Caco-2 (cell line): ENCODE measurements at regions not wholly inside any gene's neighbourhood (a gene's known extent, or its start where the extent isn't known, plus 50 kb on each side); places are given as distances from the start of the nearest gene placed in this dataset.

ENCODE experiments used
- BruUV-seq: library from RNA; stranded (reverse); fragments of 400-500 nt; replicated peaks from 2 replicates; lab custom pipeline; 2021; lab: Mats Ljungman, UMichigan
- CTCF ChIA-PET: fragments of 300-600 bp; sonication (Branson Sonifier 250); formaldehyde crosslinking; loops from one replicate; lab custom pipeline; 2022; ENCODE audit warnings: antibody characterized with exemption; lab: Charles Lee
- POLR2A ChIA-PET: fragments of 300-600 bp; sonication (Branson Sonifier 250); formaldehyde crosslinking; loops from one replicate; lab custom pipeline; 2022; ENCODE audit warnings: antibody characterized with exemption; lab: Charles Lee
- DNase-seq, 2 experiments: peaks; one replicate each; pipeline versions ENCODE4 v3.0.0 to v3.0.0-alpha.2; 2020 to 2022
- H3K27me3 ChIP-seq: replicated peaks from 2 replicates; pipeline ENCODE4 v1.6.0; 2011; ENCODE audit warnings: low read length; ENCODE audit not compliant: control insufficient read depth, insufficient read depth
- H3K36me3 ChIP-seq: 2 replicates; pipeline ENCODE4 v1.5.1; 2011; ENCODE audit warnings: low read length; ENCODE audit not compliant: control insufficient read depth, insufficient read depth
- H3K4me1 ChIP-seq: fragments of 250-450 bp; sonication (Bioruptor Pico); 2 replicates; pipeline ENCODE4 v1.5.1; 2020; ENCODE audit warnings: mild to moderate bottlenecking
- H3K4me3 ChIP-seq: 2 replicates; pipeline ENCODE4 v1.5.1; 2011; ENCODE audit warnings: low read depth, mild to moderate bottlenecking, control low read depth, low read length
- H3K9me3 ChIP-seq: fragments of 250-450 bp; sonication (Bioruptor Pico); 2 replicates; pipeline ENCODE4 v1.5.1; 2020; ENCODE audit warnings: mild to moderate bottlenecking, moderate library complexity
- H3K27ac Mint-ChIP-seq: one replicate; pipeline ENCODE4 v1.8.0; 2022; ENCODE audit warnings: mixed read lengths; ENCODE audit not compliant: unreplicated experiment
- H3K27me3 Mint-ChIP-seq: one replicate; pipeline ENCODE4 v1.8.0; 2022; ENCODE audit warnings: mixed read lengths; ENCODE audit not compliant: insufficient read depth, unreplicated experiment
- H3K36me3 Mint-ChIP-seq: one replicate; pipeline ENCODE4 v1.8.0; 2022; ENCODE audit warnings: mild to moderate bottlenecking, mixed read lengths; ENCODE audit not compliant: insufficient read depth, unreplicated experiment
- H3K4me1 Mint-ChIP-seq: one replicate; pipeline ENCODE4 v1.8.0; 2022; ENCODE audit warnings: low read depth, mixed read lengths; ENCODE audit not compliant: unreplicated experiment
- H3K4me3 Mint-ChIP-seq: one replicate; pipeline ENCODE4 v1.8.0; 2022; ENCODE audit warnings: mild to moderate bottlenecking, moderate library complexity, mixed read lengths; ENCODE audit not compliant: unreplicated experiment
- H3K9me3 Mint-ChIP-seq: one replicate; pipeline ENCODE4 v1.8.0; 2022; ENCODE audit warnings: mixed read lengths; ENCODE audit not compliant: unreplicated experiment
- intact Hi-C: fragments of 100-400 bp; cut with micrococcal nuclease; formaldehyde crosslinking; loops from one replicate; pipeline ENCODE4 v1.10.0; 2022; ENCODE audit not compliant: unreplicated experiment
- TF ChIP-seq, protein P1 (sequence below), 2 experiments: fragments of 200-600 bp in 1 of 2; IDR thresholded peaks; 1 replicate in 1 of 2; 2 replicates in 1 of 2; pipeline versions ENCODE4 v1.5.1 to v1.8.0; 2011 to 2022; ENCODE audit warnings: antibody characterized with exemption in 1 of 2, control low read depth in 1 of 2, inconsistent platforms in 1 of 2, low read depth in 1 of 2, low read length in 1 of 2, mild to moderate bottlenecking in 1 of 2, moderate library complexity in 1 of 2; ENCODE audit not compliant: insufficient read depth in 1 of 2, severe bottlenecking in 1 of 2, unreplicated experiment in 1 of 2

DNA sequence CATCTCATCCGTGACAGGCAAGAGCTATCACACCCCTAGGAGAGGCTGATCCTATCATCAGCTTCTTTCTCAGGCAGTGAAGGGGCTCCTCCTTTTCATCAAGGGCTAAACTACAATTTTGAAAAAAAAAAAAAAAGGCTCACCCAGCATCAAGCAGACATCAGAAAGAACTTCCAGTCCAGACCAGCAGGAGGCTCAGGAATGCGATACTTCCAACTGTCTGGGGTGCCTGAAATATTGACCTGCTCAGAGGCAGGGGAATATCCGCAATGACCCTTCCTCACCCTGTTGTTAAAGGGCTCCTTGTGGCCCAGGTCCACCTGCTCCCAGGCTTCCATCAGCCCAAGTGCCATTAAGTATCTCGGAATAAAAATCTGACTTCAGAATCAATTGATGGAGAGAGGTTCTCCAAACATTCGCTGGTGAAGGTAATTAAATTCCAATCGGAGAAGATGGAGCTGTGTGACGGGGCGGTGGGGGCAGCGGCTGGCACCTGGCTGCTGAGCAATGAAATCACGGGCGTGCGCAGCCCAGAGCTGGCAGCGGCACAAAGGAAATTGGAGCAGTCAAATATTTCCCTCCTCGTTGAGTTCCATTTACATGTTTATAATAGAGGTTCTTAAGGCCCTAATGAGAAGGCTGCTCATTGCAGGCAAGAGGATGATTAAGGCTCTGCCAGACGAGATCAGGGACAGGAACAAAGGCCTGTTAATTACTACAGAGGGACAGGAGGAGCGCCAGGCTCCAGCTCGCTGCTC is 69.0 kb upstream of the THY1 start:
- TF ChIP-seq, protein P1, sequence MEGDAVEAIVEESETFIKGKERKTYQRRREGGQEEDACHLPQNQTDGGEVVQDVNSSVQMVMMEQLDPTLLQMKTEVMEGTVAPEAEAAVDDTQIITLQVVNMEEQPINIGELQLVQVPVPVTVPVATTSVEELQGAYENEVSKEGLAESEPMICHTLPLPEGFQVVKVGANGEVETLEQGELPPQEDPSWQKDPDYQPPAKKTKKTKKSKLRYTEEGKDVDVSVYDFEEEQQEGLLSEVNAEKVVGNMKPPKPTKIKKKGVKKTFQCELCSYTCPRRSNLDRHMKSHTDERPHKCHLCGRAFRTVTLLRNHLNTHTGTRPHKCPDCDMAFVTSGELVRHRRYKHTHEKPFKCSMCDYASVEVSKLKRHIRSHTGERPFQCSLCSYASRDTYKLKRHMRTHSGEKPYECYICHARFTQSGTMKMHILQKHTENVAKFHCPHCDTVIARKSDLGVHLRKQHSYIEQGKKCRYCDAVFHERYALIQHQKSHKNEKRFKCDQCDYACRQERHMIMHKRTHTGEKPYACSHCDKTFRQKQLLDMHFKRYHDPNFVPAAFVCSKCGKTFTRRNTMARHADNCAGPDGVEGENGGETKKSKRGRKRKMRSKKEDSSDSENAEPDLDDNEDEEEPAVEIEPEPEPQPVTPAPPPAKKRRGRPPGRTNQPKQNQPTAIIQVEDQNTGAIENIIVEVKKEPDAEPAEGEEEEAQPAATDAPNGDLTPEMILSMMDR (IDR thresholded peaks at IDR 0.05; ENCODE audit: insufficient read depth in 1 of 2, low read depth in 1 of 2, low read length in 1 of 2, severe bottlenecking in 1 of 2, unreplicated experiment in 1 of 2), result peak; percentile 48 to 62
- no TSS peak for BruUV-seq
- CTCF ChIA-PET, result interaction anchor here (0.6 to 0.7 kb wide), 3 partner anchors 63 to 616 kb away, joined by 3 read pairs; partner anchors contain the start of gene NECTIN1

DNA sequence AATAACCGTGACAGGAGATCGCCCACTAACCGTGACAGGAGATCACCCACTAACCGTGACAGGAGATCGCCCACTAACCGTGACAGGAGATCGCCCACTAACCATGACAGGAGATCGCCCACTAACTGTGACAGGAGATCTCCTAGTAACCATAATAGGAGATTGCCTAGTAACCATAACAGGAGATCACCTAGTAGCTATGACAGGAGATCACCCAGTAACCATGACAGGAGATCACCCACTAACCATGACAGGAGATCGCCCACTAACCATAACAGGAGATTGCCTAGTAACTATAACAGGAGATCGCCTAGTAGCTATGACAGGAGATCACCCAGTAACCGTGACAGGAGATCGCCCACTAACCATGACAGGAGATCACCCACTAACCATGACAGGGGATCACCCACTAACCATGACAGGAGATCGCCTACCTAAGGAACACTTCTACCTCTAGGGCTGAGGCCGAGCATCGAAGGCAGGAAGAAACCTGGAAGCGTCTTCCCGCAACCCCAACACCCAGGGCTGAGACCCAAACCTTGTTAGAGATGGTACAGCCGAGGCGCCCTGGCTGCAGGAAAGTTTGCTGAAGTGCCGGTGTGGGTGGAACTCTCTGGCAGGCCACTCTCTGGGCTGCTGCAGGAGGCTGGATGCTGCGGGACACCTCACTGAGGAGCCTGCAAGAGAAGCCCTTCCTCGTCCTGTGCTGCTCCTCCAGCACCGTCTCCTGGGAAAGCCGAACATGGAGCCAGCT is 67.5 kb upstream of the THY1 start:
- H3K27me3 Mint-ChIP-seq, result peaks cover 20% of the 10 kb centered on the region
- TF ChIP-seq, protein P1 (IDR thresholded peaks at IDR 0.05; ENCODE audit: insufficient read depth in 1 of 2, low read depth in 1 of 2, low read length in 1 of 2, severe bottlenecking in 1 of 2, unreplicated experiment in 1 of 2), result no peak

More for the DNA sequence above, 69.0 kb upstream of the THY1 start:
- peak in 1 of 2 experiments; percentile 47 for DNase-seq
- no peak overlapping the region for H3K4me3 ChIP-seq
- peaks cover 29% of the 10 kb centered on the region for H3K27me3 Mint-ChIP-seq
- no peaks in the 10 kb centered on the region for H3K9me3 Mint-ChIP-seq
- H3K27ac Mint-ChIP-seq, result no peak overlapping the region
- no peaks in the 10 kb centered on the region for H3K4me1 Mint-ChIP-seq
- H3K36me3 ChIP-seq, result no peaks in the 10 kb centered on the region
- no peaks in the 10 kb centered on the region for H3K9me3 ChIP-seq
- no peak overlapping the region for H3K4me3 Mint-ChIP-seq
- peaks cover 5% of the 10 kb centered on the region for H3K36me3 Mint-ChIP-seq
- intact Hi-C loops, result no loop called here
- H3K27me3 ChIP-seq, result 0 out of 2 replicates have a peak, but pooled peaks cover 3% of the 10 kb centered on the region
- no peaks in the 10 kb centered on the region for H3K4me1 ChIP-seq
- POLR2A ChIA-PET, result no interaction called here

DNA sequence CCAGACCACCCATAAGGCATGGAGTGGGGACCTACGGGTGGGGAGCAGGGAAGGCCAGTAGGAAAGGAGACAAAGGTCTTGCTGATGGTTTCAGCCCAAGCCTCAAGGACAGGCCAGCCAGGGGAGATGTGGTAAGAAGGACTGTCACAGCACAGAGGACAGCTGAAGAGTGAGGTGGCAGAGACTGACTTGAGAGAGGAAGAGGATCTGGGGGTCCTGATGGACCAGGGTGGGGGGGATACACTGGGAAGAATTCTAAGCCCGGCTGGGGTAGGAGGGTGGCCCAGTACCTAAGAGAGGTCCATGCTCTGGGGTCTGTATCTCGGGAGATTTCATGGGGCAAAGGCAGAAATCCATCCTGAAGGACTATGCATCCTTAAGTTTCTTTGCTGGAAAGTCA is 66.1 kb upstream of the THY1 start:
- Mint-ChIP-seq H3K27ac (no peak overlapping the region), H3K9me3 (no peaks in the 10 kb centered on the region)
- POLR2A ChIA-PET, result no interaction called here

More for the DNA sequence above, 67.5 kb upstream of the THY1 start:
- peak in 1 of 2 experiments; percentile 14 for DNase-seq
- H3K4me3 ChIP-seq, result no peak overlapping the region
- BruUV-seq, result no TSS peak
- Mint-ChIP-seq H3K27ac (no peak overlapping the region), H3K9me3 (no peaks in the 10 kb centered on the region), H3K36me3 (peaks cover 5% of the 10 kb centered on the region), H3K4me1 (no peaks in the 10 kb centered on the region), H3K4me3 (no peak overlapping the region)
- no peaks in the 10 kb centered on the region for H3K4me1 ChIP-seq
- POLR2A ChIA-PET, result no interaction called here
- intact Hi-C loops, result no loop called here
- no peaks in the 10 kb centered on the region for H3K36me3 ChIP-seq
- H3K9me3 ChIP-seq, result no peaks in the 10 kb centered on the region
- peaks cover 5% of the 10 kb centered on the region; the same call in 1 of the 2 replicates for H3K27me3 ChIP-seq
- CTCF ChIA-PET, result interaction anchor here (1.1 kb wide), 1 partner anchor 44 kb away, joined by 4 read pairs; no protein-coding TSS in a partner anchor

More for the DNA sequence above, 66.1 kb upstream of the THY1 start:
- H3K4me1 ChIP-seq, result no peaks in the 10 kb centered on the region
- H3K4me1 Mint-ChIP-seq, result no peaks in the 10 kb centered on the region
- peaks cover 18% of the 10 kb centered on the region for H3K27me3 Mint-ChIP-seq
- H3K4me3 ChIP-seq, result no peak overlapping the region
- DNase-seq, result no peak
- H3K36me3 ChIP-seq, result no peaks in the 10 kb centered on the region
- intact Hi-C loops, result no loop called here
- H3K4me3 Mint-ChIP-seq, result no peak overlapping the region
- H3K36me3 Mint-ChIP-seq, result peaks cover 5% of the 10 kb centered on the region
- BruUV-seq, result no TSS peak
- peaks cover 5% of the 10 kb centered on the region; the same call in 1 of the 2 replicates for H3K27me3 ChIP-seq
- CTCF ChIA-PET, result interaction anchor here (0.6 kb wide), 1 partner anchor 43 kb away, joined by 3 read pairs; no protein-coding TSS in a partner anchor
- TF ChIP-seq, protein P1 (IDR thresholded peaks at IDR 0.05; ENCODE audit: insufficient read depth in 1 of 2, low read depth in 1 of 2, low read length in 1 of 2, severe bottlenecking in 1 of 2, unreplicated experiment in 1 of 2), result no peak
- no peaks in the 10 kb centered on the region for H3K9me3 ChIP-seq
